ENCODE measurements at regions not wholly inside any gene's neighbourhood (a gene's known extent, or its start where the extent isn't known, plus 50 kb on each side); places are given as distances from the start of the nearest gene placed in this dataset.

DNA sequence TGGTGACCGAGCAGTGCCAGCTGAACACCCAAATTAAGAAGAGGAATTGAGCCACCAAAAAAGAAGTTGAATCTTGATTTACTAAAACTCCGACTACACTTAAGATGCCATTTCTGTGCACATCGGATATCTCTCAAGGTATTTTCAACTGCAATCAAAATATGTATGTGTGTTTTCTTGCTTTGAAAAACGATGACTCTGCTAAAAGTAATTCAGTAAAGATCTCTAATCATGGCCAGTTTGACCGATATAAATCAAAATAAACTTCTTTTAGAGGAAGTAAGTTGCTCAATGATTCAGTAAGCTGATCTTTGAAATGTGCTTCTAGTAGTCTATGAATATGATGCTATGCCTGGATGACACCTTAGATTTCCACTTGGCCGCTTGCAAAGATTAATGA lies 453.5 kb upstream of the TPK1 start:
- Histone ChIP-seq H3K4me1 (ENCODE audit: control insufficient read depth, low read length) (no peaks in the 10 kb centered on the region), H4K20me1 (ENCODE audit: control insufficient read depth, insufficient read depth, low read depth, low read length) (no peaks in the 10 kb centered on the region), H3K36me3 (ENCODE audit: control insufficient read depth, low read length) (no peaks in the 10 kb centered on the region), H3K9me3 (ENCODE audit: control insufficient read depth, insufficient read depth, low read length) (no peaks in the 10 kb centered on the region), H3K4me2 (ENCODE audit: low read length) (no peak overlapping the region), H3K4me3 (ENCODE audit: low read length) (no peak overlapping the region), H3K9me2 (replicated peaks; ENCODE audit: control insufficient read depth, low read length) (no peaks in the 10 kb centered on the region), H3F3A (ENCODE audit: control insufficient read depth, insufficient read depth) (no peaks in the 10 kb centered on the region), H3K79me2 (ENCODE audit: control insufficient read depth, low read length) (no peaks in the 10 kb centered on the region), H3K27ac (ENCODE audit: low read depth, low read length) (no peak overlapping the region), H3K27me3 (ENCODE audit: control insufficient read depth, low read length) (no peaks in the 10 kb centered on the region)
- no peak for TF ChIP-seq EZH2phosphoT487 (IDR thresholded peaks at IDR 0.05; ENCODE audit: borderline replicate concordance, low read length)
- TF ChIP-seq, protein P1, sequence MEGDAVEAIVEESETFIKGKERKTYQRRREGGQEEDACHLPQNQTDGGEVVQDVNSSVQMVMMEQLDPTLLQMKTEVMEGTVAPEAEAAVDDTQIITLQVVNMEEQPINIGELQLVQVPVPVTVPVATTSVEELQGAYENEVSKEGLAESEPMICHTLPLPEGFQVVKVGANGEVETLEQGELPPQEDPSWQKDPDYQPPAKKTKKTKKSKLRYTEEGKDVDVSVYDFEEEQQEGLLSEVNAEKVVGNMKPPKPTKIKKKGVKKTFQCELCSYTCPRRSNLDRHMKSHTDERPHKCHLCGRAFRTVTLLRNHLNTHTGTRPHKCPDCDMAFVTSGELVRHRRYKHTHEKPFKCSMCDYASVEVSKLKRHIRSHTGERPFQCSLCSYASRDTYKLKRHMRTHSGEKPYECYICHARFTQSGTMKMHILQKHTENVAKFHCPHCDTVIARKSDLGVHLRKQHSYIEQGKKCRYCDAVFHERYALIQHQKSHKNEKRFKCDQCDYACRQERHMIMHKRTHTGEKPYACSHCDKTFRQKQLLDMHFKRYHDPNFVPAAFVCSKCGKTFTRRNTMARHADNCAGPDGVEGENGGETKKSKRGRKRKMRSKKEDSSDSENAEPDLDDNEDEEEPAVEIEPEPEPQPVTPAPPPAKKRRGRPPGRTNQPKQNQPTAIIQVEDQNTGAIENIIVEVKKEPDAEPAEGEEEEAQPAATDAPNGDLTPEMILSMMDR (IDR thresholded peaks at IDR 0.05; ENCODE audit: low read depth, low read length, poor library complexity, severe bottlenecking) = no peak

DNA sequence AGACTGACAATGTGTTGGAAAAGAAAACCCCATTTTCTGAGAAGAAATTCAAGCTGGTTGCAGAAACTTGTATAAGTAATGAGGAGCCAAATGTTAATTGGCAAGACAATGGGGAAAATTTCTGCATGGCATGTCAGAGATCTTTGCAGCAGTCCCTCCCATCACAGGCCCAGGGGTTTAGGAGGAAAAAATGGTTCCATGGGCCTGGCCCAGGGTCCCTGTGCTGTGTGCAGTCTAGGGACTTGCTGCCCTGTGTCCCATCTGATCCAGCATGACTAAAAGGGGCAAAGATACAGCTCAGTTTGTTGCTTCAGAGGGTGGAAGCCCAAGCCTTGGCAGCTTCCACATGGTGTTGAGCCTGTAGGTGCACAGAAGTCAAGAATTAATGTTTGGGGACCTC lies 440.3 kb upstream of the TPK1 start:
- Histone ChIP-seq H3K79me2 (ENCODE audit: control insufficient read depth, low read length) (no peaks in the 10 kb centered on the region), H3K27me3 (ENCODE audit: control insufficient read depth, low read length) (no peaks in the 10 kb centered on the region), H3F3A (ENCODE audit: control insufficient read depth, insufficient read depth) (no peaks in the 10 kb centered on the region), H3K4me2 (ENCODE audit: low read length) (no peak overlapping the region), H3K27ac (ENCODE audit: low read depth, low read length) (no peak overlapping the region), H4K20me1 (ENCODE audit: control insufficient read depth, insufficient read depth, low read depth, low read length) (no peaks in the 10 kb centered on the region), H3K4me1 (ENCODE audit: control insufficient read depth, low read length) (no peaks in the 10 kb centered on the region), H3K9me3 (ENCODE audit: control insufficient read depth, insufficient read depth, low read length) (peaks cover 5% of the 10 kb centered on the region; the same call in 1 of the 2 replicates), H3K9me2 (replicated peaks; ENCODE audit: control insufficient read depth, low read length) (no peaks in the 10 kb centered on the region; the same call in 1 of the 2 replicates), H3K36me3 (ENCODE audit: control insufficient read depth, low read length) (no peaks in the 10 kb centered on the region), H3K4me3 (ENCODE audit: low read length) (no peak overlapping the region)
- TF ChIP-seq, protein P1 (IDR thresholded peaks at IDR 0.05; ENCODE audit: low read depth, low read length, poor library complexity, severe bottlenecking) = no peak
- TF ChIP-seq EZH2phosphoT487 (IDR thresholded peaks at IDR 0.05; ENCODE audit: borderline replicate concordance, low read length) = no peak

DNA sequence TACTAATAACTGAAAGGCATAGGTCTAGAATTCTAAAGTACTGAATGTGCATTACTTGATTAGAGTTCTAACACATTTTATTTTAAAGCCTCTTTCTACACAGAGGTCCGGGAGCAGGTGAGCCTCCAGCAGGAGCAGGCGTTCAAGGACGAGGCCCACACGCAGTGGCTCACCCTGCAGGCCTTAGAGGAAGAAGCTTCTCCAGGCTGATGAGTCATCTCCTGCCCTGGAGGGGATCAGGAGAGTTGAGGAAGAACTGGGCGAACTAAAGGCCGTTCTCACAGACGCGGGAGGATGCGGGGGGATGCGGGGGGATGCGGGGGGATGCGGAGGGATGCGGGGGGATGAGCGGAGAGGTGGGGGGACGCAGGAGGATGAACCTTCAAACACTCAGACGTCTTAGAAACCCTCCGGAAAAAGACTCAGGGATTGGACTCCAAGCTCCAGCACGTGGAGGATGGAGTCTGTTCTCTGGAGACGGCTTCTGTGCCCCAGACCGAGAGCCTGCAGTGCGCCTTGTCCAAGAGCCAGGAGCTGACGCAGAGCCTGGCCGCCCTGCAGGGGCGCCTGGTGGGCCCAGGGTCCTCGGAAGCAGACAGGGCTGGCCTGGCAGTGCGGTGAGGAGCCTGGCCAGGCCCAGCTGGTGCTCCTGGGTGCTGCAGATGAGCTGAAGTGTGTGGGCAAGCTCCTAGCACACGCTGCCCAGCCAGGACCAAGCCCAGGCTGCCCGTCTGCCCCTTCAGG lies 433.7 kb upstream of the TPK1 start:
- Histone ChIP-seq H3K9me2 (replicated peaks; ENCODE audit: control insufficient read depth, low read length) (no peaks in the 10 kb centered on the region; the same call in 1 of the 2 replicates), H3K27ac (ENCODE audit: low read depth, low read length) (no peak overlapping the region), H3K9me3 (ENCODE audit: control insufficient read depth, insufficient read depth, low read length) (peaks cover 8% of the 10 kb centered on the region), H4K20me1 (ENCODE audit: control insufficient read depth, insufficient read depth, low read depth, low read length) (no peaks in the 10 kb centered on the region), H3K36me3 (ENCODE audit: control insufficient read depth, low read length) (no peaks in the 10 kb centered on the region), H3F3A (ENCODE audit: control insufficient read depth, insufficient read depth) (no peaks in the 10 kb centered on the region), H3K4me1 (ENCODE audit: control insufficient read depth, low read length) (no peaks in the 10 kb centered on the region), H3K4me3 (ENCODE audit: low read length) (no peak overlapping the region), H3K27me3 (ENCODE audit: control insufficient read depth, low read length) (no peaks in the 10 kb centered on the region), H3K79me2 (ENCODE audit: control insufficient read depth, low read length) (no peaks in the 10 kb centered on the region), H3K4me2 (ENCODE audit: low read length) (no peak overlapping the region)
- TF ChIP-seq, protein P1 (IDR thresholded peaks at IDR 0.05; ENCODE audit: low read depth, low read length, poor library complexity, severe bottlenecking) = no peak
- TF ChIP-seq EZH2phosphoT487 (IDR thresholded peaks at IDR 0.05; ENCODE audit: borderline replicate concordance, low read length) = no peak
